ENCODE measurements at regions not wholly inside any gene's neighbourhood (a gene's known extent, or its start where the extent isn't known, plus 50 kb on each side); places are given as distances from the start of the nearest gene placed in this dataset.

- POLR2A ChIA-PET (ENCODE audit: unreplicated experiment): no interaction called here
- BruUV-seq (replicated peaks): no TSS peak
- H3K4me3 ChIP-seq: no peak overlapping the region
- H3F3A ChIP-seq (ENCODE audit: insufficient read depth, low read depth): no peaks in the 10 kb centered on the region
- H3K36me3 ChIP-seq (ENCODE audit: low read depth): no peaks in the 10 kb centered on the region
- intact Hi-C loops (cut with micrococcal nuclease; ENCODE audit: unreplicated experiment): no loop called here
- DNase-seq: no peak
- TF ChIP-seq EZH2 (IDR thresholded peaks at IDR 0.05; ENCODE audit: low read depth): no peak
- TF ChIP-seq, protein P1, sequence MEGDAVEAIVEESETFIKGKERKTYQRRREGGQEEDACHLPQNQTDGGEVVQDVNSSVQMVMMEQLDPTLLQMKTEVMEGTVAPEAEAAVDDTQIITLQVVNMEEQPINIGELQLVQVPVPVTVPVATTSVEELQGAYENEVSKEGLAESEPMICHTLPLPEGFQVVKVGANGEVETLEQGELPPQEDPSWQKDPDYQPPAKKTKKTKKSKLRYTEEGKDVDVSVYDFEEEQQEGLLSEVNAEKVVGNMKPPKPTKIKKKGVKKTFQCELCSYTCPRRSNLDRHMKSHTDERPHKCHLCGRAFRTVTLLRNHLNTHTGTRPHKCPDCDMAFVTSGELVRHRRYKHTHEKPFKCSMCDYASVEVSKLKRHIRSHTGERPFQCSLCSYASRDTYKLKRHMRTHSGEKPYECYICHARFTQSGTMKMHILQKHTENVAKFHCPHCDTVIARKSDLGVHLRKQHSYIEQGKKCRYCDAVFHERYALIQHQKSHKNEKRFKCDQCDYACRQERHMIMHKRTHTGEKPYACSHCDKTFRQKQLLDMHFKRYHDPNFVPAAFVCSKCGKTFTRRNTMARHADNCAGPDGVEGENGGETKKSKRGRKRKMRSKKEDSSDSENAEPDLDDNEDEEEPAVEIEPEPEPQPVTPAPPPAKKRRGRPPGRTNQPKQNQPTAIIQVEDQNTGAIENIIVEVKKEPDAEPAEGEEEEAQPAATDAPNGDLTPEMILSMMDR (conservative IDR thresholded peaks at IDR 0.05): no peak
- no peaks in the 10 kb centered on the region for H3K4me1 ChIP-seq (replicated peaks; ENCODE audit: insufficient read depth)
- H3K4me2 ChIP-seq: no peak overlapping the region
- CTCF ChIA-PET: no interaction called here
- no peak overlapping the region for H2AFZ ChIP-seq
- H3K27me3 ChIP-seq (ENCODE audit: insufficient read depth, low read depth): no peaks in the 10 kb centered on the region
- H3K27ac ChIP-seq: no peak overlapping the region
- H3K79me2 ChIP-seq (ENCODE audit: low read depth): no peaks in the 10 kb centered on the region
- H4K20me1 ChIP-seq (ENCODE audit: insufficient read depth): no peaks in the 10 kb centered on the region
- H3K9me3 ChIP-seq (ENCODE audit: insufficient read depth, low read depth): no peaks in the 10 kb centered on the region
- H3K9me2 ChIP-seq (ENCODE audit: insufficient read depth): no peaks in the 10 kb centered on the region
Measured at GRCh38 chr4:19835429-19835828, 416.3 kb upstream of the SLIT2 start.

GRCh38 chr4:19832411-19832810 lies 419.3 kb upstream of the SLIT2 start:
- no peak overlapping the region for H3K4me2 ChIP-seq
- ChIA-PET POLR2A (ENCODE audit: unreplicated experiment) (no interaction called here), CTCF (no interaction called here)
- TF ChIP-seq EZH2 (IDR thresholded peaks at IDR 0.05; ENCODE audit: low read depth): no peak
- no TSS peak for BruUV-seq (replicated peaks)
- no peaks in the 10 kb centered on the region for H3F3A ChIP-seq (ENCODE audit: insufficient read depth, low read depth)
- no peaks in the 10 kb centered on the region for H3K79me2 ChIP-seq (ENCODE audit: low read depth)
- H3K27ac ChIP-seq: no peak overlapping the region
- intact Hi-C loops (cut with micrococcal nuclease; ENCODE audit: unreplicated experiment): no loop called here
- no peaks in the 10 kb centered on the region for H3K9me3 ChIP-seq (ENCODE audit: insufficient read depth, low read depth)
- no peaks in the 10 kb centered on the region for H3K4me1 ChIP-seq (replicated peaks; ENCODE audit: insufficient read depth)
- H3K27me3 ChIP-seq (ENCODE audit: insufficient read depth, low read depth): no peaks in the 10 kb centered on the region
- H3K36me3 ChIP-seq (ENCODE audit: low read depth): no peaks in the 10 kb centered on the region
- H3K4me3 ChIP-seq: no peak overlapping the region
- no peaks in the 10 kb centered on the region for H3K9me2 ChIP-seq (ENCODE audit: insufficient read depth)
- no peaks in the 10 kb centered on the region for H4K20me1 ChIP-seq (ENCODE audit: insufficient read depth)
- H2AFZ ChIP-seq: no peak overlapping the region
- no peak for DNase-seq

DNA sequence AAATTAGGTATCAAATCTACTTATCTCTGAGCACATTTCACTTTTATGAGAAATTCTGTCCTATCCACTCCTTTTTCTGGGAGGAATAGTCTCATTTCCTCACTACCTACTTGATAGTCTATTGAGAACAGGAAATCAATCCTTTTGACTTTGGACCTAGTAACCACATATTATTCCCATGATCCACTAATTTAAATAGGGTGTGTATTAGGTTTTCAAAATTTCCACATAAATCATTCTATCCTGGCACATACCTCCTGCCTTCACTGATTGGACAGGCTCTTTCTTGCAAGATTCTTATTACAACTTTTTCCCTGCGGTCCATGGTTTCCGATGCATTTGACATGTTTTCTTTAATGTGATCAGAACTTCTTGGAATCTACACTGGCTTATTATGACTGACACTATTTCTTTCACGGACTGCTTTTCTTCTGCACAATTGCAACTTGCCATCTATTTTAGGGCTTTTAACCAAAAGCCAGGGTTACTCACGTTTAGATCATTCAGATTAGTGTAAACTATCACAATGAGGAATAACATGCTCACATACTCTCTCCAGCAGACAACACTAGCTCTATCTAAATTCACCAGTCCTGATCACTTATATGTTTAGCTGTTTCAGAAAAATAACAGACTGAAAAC lies 419.9 kb upstream of the SLIT2 start:
- H4K20me1 ChIP-seq (ENCODE audit: insufficient read depth): no peaks in the 10 kb centered on the region
- H3K4me1 ChIP-seq (replicated peaks; ENCODE audit: insufficient read depth): no peaks in the 10 kb centered on the region
- H3K9me3 ChIP-seq (ENCODE audit: insufficient read depth, low read depth): no peaks in the 10 kb centered on the region
- H2AFZ ChIP-seq: no peak overlapping the region
- CTCF ChIA-PET: no interaction called here
- H3K4me2 ChIP-seq: no peak overlapping the region
- H3F3A ChIP-seq (ENCODE audit: insufficient read depth, low read depth): no peaks in the 10 kb centered on the region
- no peak overlapping the region for H3K27ac ChIP-seq
- POLR2A ChIA-PET (ENCODE audit: unreplicated experiment): no interaction called here
- intact Hi-C loops (cut with micrococcal nuclease; ENCODE audit: unreplicated experiment): no loop called here
- no peaks in the 10 kb centered on the region for H3K79me2 ChIP-seq (ENCODE audit: low read depth)
- H3K4me3 ChIP-seq: no peak overlapping the region
- BruUV-seq (replicated peaks): no TSS peak
- no peaks in the 10 kb centered on the region for H3K27me3 ChIP-seq (ENCODE audit: insufficient read depth, low read depth)
- no peaks in the 10 kb centered on the region for H3K9me2 ChIP-seq (ENCODE audit: insufficient read depth)
- no peaks in the 10 kb centered on the region for H3K36me3 ChIP-seq (ENCODE audit: low read depth)
- no peak for DNase-seq
- no peak for TF ChIP-seq EZH2 (IDR thresholded peaks at IDR 0.05; ENCODE audit: low read depth)
- TF ChIP-seq, protein P1 (conservative IDR thresholded peaks at IDR 0.05): no peak

GRCh38 chr4:19829101-19829500 lies 422.6 kb upstream of the SLIT2 start:
- DNase-seq: no peak
- CTCF ChIA-PET: no interaction called here
- no peaks in the 10 kb centered on the region for H4K20me1 ChIP-seq (ENCODE audit: insufficient read depth)

More at GRCh38 chr4:19829101-19829500, 422.6 kb upstream of the SLIT2 start:
- H3K4me2 ChIP-seq: no peak overlapping the region
- H3K9me3 ChIP-seq (ENCODE audit: insufficient read depth, low read depth): no peaks in the 10 kb centered on the region
- TF ChIP-seq, protein P1 (conservative IDR thresholded peaks at IDR 0.05): no peak
- TF ChIP-seq EZH2 (IDR thresholded peaks at IDR 0.05; ENCODE audit: low read depth): no peak
- no peaks in the 10 kb centered on the region for H3K4me1 ChIP-seq (replicated peaks; ENCODE audit: insufficient read depth)
- intact Hi-C loops (cut with micrococcal nuclease; ENCODE audit: unreplicated experiment): no loop called here
- H3K27me3 ChIP-seq (ENCODE audit: insufficient read depth, low read depth): no peaks in the 10 kb centered on the region
- no peak overlapping the region for H2AFZ ChIP-seq
- BruUV-seq (replicated peaks): no TSS peak
- H3K36me3 ChIP-seq (ENCODE audit: low read depth): no peaks in the 10 kb centered on the region
- no peak overlapping the region for H3K4me3 ChIP-seq
- no peaks in the 10 kb centered on the region for H3K9me2 ChIP-seq (ENCODE audit: insufficient read depth)
- POLR2A ChIA-PET (ENCODE audit: unreplicated experiment): no interaction called here
- H3K27ac ChIP-seq: no peak overlapping the region
- H3K79me2 ChIP-seq (ENCODE audit: low read depth): no peaks in the 10 kb centered on the region
- no peaks in the 10 kb centered on the region for H3F3A ChIP-seq (ENCODE audit: insufficient read depth, low read depth)

All from PC-9 (cell line).